HFF-Myc (cell line): ENCODE measurements at regions not wholly inside any gene's neighbourhood (a gene's known extent, or its start where the extent isn't known, plus 50 kb on each side); places are given as distances from the start of the nearest gene placed in this dataset.

Experiments
- DNase-seq: peaks from one replicate; pipeline ENCODE4 v3.0.0-alpha.2; 2011; ENCODE audit warnings: low read depth; ENCODE audit errors: extremely low read depth
- H3K4me3 ChIP-seq: replicated peaks from 2 replicates; pipeline ENCODE4 v1.5.1; 2011; ENCODE audit warnings: low read depth, mild to moderate bottlenecking, control low read depth, low read length
- CTCF ChIP-seq: IDR thresholded peaks from 2 replicates; pipeline ENCODE4 v1.5.1; 2012; ENCODE audit warnings: mild to moderate bottlenecking, low read depth, low read length, control low read depth; ENCODE audit errors: missing control alignments

- H3K4me3 ChIP-seq = no peak overlapping the region
- TF ChIP-seq CTCF = no peak
- DNase-seq = no peak
These were observed 74.7 kb upstream of the WNT11 start for GRCh38 chr11:76280882-76281557.

- no peak overlapping the region for H3K4me3 ChIP-seq
- no peak for DNase-seq
- TF ChIP-seq CTCF = no peak
These were observed 74.0 kb upstream of the WNT11 start for GRCh38 chr11:76280151-76280881.

GRCh38 chr11:76279646-76280045, 73.3 kb upstream of the WNT11 start:
- H3K4me3 ChIP-seq = no peak overlapping the region
- TF ChIP-seq CTCF = no peak
- DNase-seq = no peak

- H3K4me3 ChIP-seq = no peak overlapping the region
- no peak for DNase-seq
- TF ChIP-seq CTCF = no peak
These were observed 72.7 kb upstream of the WNT11 start for GRCh38 chr11:76279038-76279437.

- DNase-seq = no peak
- H3K4me3 ChIP-seq = no peak overlapping the region
- TF ChIP-seq CTCF = no peak
These were observed 72.2 kb upstream of the WNT11 start for GRCh38 chr11:76278526-76278925.

GRCh38 chr11:76277298-76278175, 71.2 kb upstream of the WNT11 start:
- no peak for TF ChIP-seq CTCF
- no peak for DNase-seq
- H3K4me3 ChIP-seq = no peak overlapping the region
